ENCODE measurements at regions not wholly inside any gene's neighbourhood (a gene's known extent, or its start where the extent isn't known, plus 50 kb on each side); places are given as distances from the start of the nearest gene placed in this dataset.
"Not testable (repeated sequence)": the region's sequence is repeated elsewhere in the genome, so short reads cannot be mapped to it uniquely, and the experiment has no call there.

- no peak overlapping the region for H3K27ac ChIP-seq (replicated peaks; ENCODE audit: low read length)
- H2BK120ac ChIP-seq (ENCODE audit: low read depth, low read length): no peak overlapping the region
- H3K79me1 ChIP-seq (ENCODE audit: low read depth, low read length): no peaks in the 10 kb centered on the region
- no peak overlapping the region for H3K23ac ChIP-seq (ENCODE audit: low read depth, low read length, poor library complexity)
- H3K4me1 ChIP-seq (ENCODE audit: control insufficient read depth in 2 of 2, insufficient read depth in 1 of 2, low read depth in 1 of 2, low read length in 2 of 2): no peaks in the 10 kb centered on the region
- H3K27me3 ChIP-seq (ENCODE audit: control insufficient read depth in 3 of 3, insufficient read depth in 3 of 3, low read depth in 1 of 3, low read length in 3 of 3): no peaks in the 10 kb centered on the region
- H3K4me3 ChIP-seq (ENCODE audit: low read length in 2 of 2): no peak overlapping the region
- H2AFZ ChIP-seq (ENCODE audit: low read length): no peak overlapping the region
- H3K18ac ChIP-seq (ENCODE audit: low read length): no peak overlapping the region
- no peak overlapping the region for H3K9ac ChIP-seq (ENCODE audit: low read depth, low read length, poor library complexity)
- no peak overlapping the region for H2BK15ac ChIP-seq (ENCODE audit: low read length)
- no peak overlapping the region for H2BK5ac ChIP-seq (ENCODE audit: low read length)
- DNase-seq (ENCODE audit: low spot score): no peak
- no peak overlapping the region for H2AK5ac ChIP-seq (ENCODE audit: low read depth, low read length)
- no peak overlapping the region for H4K8ac ChIP-seq (ENCODE audit: low read depth, low read length)
- no CpG with 5 or more reads among the region's 1 CpG for WGBS, 2 donors (ENCODE audit: extremely low coverage in 2 of 2, insufficient read length in 2 of 2, insufficient replicate concordance in 1 of 2)
- no peak overlapping the region for H3K14ac ChIP-seq (ENCODE audit: low read length)
- no peak overlapping the region for H3K4ac ChIP-seq (ENCODE audit: low read length)
- H3K9me3 ChIP-seq (replicated peaks in 1 of 2; ENCODE audit: control insufficient read depth in 2 of 2, insufficient read depth in 1 of 2, low read depth in 1 of 2, low read length in 2 of 2): no peaks in the 10 kb centered on the region
- H3K36me3 ChIP-seq (replicated peaks in 1 of 2; ENCODE audit: control insufficient read depth in 2 of 2, insufficient read depth in 2 of 2, low read length in 2 of 2): no peaks in the 10 kb centered on the region
- H4K91ac ChIP-seq (ENCODE audit: low read depth, low read length, poor library complexity): no peak overlapping the region
- no peak overlapping the region for H2BK12ac ChIP-seq (ENCODE audit: low read length)
- H3K4me2 ChIP-seq (ENCODE audit: insufficient read depth, low read length, poor library complexity, severe bottlenecking): no peak overlapping the region
These were observed 201.9 kb upstream of the NREP start for GRCh38 chr5:111958851-111959250.

- H3K79me1 ChIP-seq (ENCODE audit: low read depth, low read length); H3K14ac ChIP-seq (ENCODE audit: low read length); DNase-seq (ENCODE audit: low spot score); H2BK120ac ChIP-seq (ENCODE audit: low read depth, low read length); H3K36me3 ChIP-seq (replicated peaks in 1 of 2; ENCODE audit: control insufficient read depth in 2 of 2, insufficient read depth in 2 of 2, low read length in 2 of 2); H2AK5ac ChIP-seq (ENCODE audit: low read depth, low read length); H3K9me3 ChIP-seq (replicated peaks in 1 of 2; ENCODE audit: control insufficient read depth in 2 of 2, insufficient read depth in 1 of 2, low read depth in 1 of 2, low read length in 2 of 2); H2BK12ac ChIP-seq (ENCODE audit: low read length); H2AFZ ChIP-seq (ENCODE audit: low read length); H3K27ac ChIP-seq (replicated peaks; ENCODE audit: low read length); H3K18ac ChIP-seq (ENCODE audit: low read length); H3K23ac ChIP-seq (ENCODE audit: low read depth, low read length, poor library complexity); H4K8ac ChIP-seq (ENCODE audit: low read depth, low read length); H3K4me1 ChIP-seq (ENCODE audit: control insufficient read depth in 2 of 2, insufficient read depth in 1 of 2, low read depth in 1 of 2, low read length in 2 of 2); H4K91ac ChIP-seq (ENCODE audit: low read depth, low read length, poor library complexity); H3K27me3 ChIP-seq (ENCODE audit: control insufficient read depth in 3 of 3, insufficient read depth in 3 of 3, low read depth in 1 of 3, low read length in 3 of 3); H2BK15ac ChIP-seq (ENCODE audit: low read length); H3K4me2 ChIP-seq (ENCODE audit: insufficient read depth, low read length, poor library complexity, severe bottlenecking); H3K4me3 ChIP-seq (ENCODE audit: low read length in 2 of 2); H2BK5ac ChIP-seq (ENCODE audit: low read length); H3K4ac ChIP-seq (ENCODE audit: low read length); H3K9ac ChIP-seq (ENCODE audit: low read depth, low read length, poor library complexity): not testable (repeated sequence)
- no CpG with 5 or more reads among the region's 3 CpGs for WGBS, 2 donors (ENCODE audit: extremely low coverage in 2 of 2, insufficient read length in 2 of 2, insufficient replicate concordance in 1 of 2)
These were observed 199.8 kb upstream of the NREP start for GRCh38 chr5:111956765-111957164.

GRCh38 chr5:111954516-111955395 is 197.8 kb upstream of the NREP start:
- no peaks in the 10 kb centered on the region for H3K27me3 ChIP-seq (ENCODE audit: control insufficient read depth in 3 of 3, insufficient read depth in 3 of 3, low read depth in 1 of 3, low read length in 3 of 3)
- H3K9ac ChIP-seq (ENCODE audit: low read depth, low read length, poor library complexity): no peak overlapping the region
- no peak overlapping the region for H3K18ac ChIP-seq (ENCODE audit: low read length)
- no peak overlapping the region for H2AK5ac ChIP-seq (ENCODE audit: low read depth, low read length)
- no peak overlapping the region for H3K27ac ChIP-seq (replicated peaks; ENCODE audit: low read length)
- no peak overlapping the region for H3K14ac ChIP-seq (ENCODE audit: low read length)
- H3K9me3 ChIP-seq (replicated peaks in 1 of 2; ENCODE audit: control insufficient read depth in 2 of 2, insufficient read depth in 1 of 2, low read depth in 1 of 2, low read length in 2 of 2): no peaks in the 10 kb centered on the region
- no peaks in the 10 kb centered on the region for H3K4me1 ChIP-seq (ENCODE audit: control insufficient read depth in 2 of 2, insufficient read depth in 1 of 2, low read depth in 1 of 2, low read length in 2 of 2)
- H3K4me2 ChIP-seq (ENCODE audit: insufficient read depth, low read length, poor library complexity, severe bottlenecking): no peak overlapping the region
- peak overlapping the region; percentile 1 for H2AFZ ChIP-seq (ENCODE audit: low read length)
- WGBS, 2 donors (ENCODE audit: extremely low coverage in 2 of 2, insufficient read length in 2 of 2, insufficient replicate concordance in 1 of 2): no CpG with 5 or more reads among the region's 3 CpGs
- H2BK120ac ChIP-seq (ENCODE audit: low read depth, low read length): no peak overlapping the region
- H3K4me3 ChIP-seq (ENCODE audit: low read length in 2 of 2): no peak overlapping the region
- H3K79me1 ChIP-seq (ENCODE audit: low read depth, low read length): no peaks in the 10 kb centered on the region
- H3K23ac ChIP-seq (ENCODE audit: low read depth, low read length, poor library complexity): no peak overlapping the region
- no peak overlapping the region for H3K4ac ChIP-seq (ENCODE audit: low read length)
- no peak overlapping the region for H2BK15ac ChIP-seq (ENCODE audit: low read length)
- H3K36me3 ChIP-seq (replicated peaks in 1 of 2; ENCODE audit: control insufficient read depth in 2 of 2, insufficient read depth in 2 of 2, low read length in 2 of 2): no peaks in the 10 kb centered on the region
- H2BK12ac ChIP-seq (ENCODE audit: low read length): no peak overlapping the region
- H4K8ac ChIP-seq (ENCODE audit: low read depth, low read length): no peak overlapping the region
- no peak overlapping the region for H2BK5ac ChIP-seq (ENCODE audit: low read length)
- no peak overlapping the region for H4K91ac ChIP-seq (ENCODE audit: low read depth, low read length, poor library complexity)
- no peak for DNase-seq (ENCODE audit: low spot score)

GRCh38 chr5:111953351-111954127 is 196.5 kb upstream of the NREP start:
- no peak for DNase-seq (ENCODE audit: low spot score)
- Histone ChIP-seq H3K14ac (ENCODE audit: low read length) (no peak overlapping the region), H3K18ac (ENCODE audit: low read length) (no peak overlapping the region), H3K4me3 (ENCODE audit: low read length in 2 of 2) (no peak overlapping the region), H2BK120ac (ENCODE audit: low read depth, low read length) (no peak overlapping the region), H3K9ac (ENCODE audit: low read depth, low read length, poor library complexity) (no peak overlapping the region), H2AK5ac (ENCODE audit: low read depth, low read length) (no peak overlapping the region), H3K9me3 (replicated peaks in 1 of 2; ENCODE audit: control insufficient read depth in 2 of 2, insufficient read depth in 1 of 2, low read depth in 1 of 2, low read length in 2 of 2) (no peaks in the 10 kb centered on the region), H4K8ac (ENCODE audit: low read depth, low read length) (no peak overlapping the region), H3K79me1 (ENCODE audit: low read depth, low read length) (no peaks in the 10 kb centered on the region), H3K4me1 (ENCODE audit: control insufficient read depth in 2 of 2, insufficient read depth in 1 of 2, low read depth in 1 of 2, low read length in 2 of 2) (no peaks in the 10 kb centered on the region), H2AFZ (ENCODE audit: low read length) (no peak overlapping the region), H3K27ac (replicated peaks; ENCODE audit: low read length) (no peak overlapping the region), H3K27me3 (ENCODE audit: control insufficient read depth in 3 of 3, insufficient read depth in 3 of 3, low read depth in 1 of 3, low read length in 3 of 3) (no peaks in the 10 kb centered on the region), H2BK15ac (ENCODE audit: low read length) (no peak overlapping the region), H3K4me2 (ENCODE audit: insufficient read depth, low read length, poor library complexity, severe bottlenecking) (no peak overlapping the region), H3K4ac (ENCODE audit: low read length) (no peak overlapping the region), H3K23ac (ENCODE audit: low read depth, low read length, poor library complexity) (no peak overlapping the region), H2BK5ac (ENCODE audit: low read length) (no peak overlapping the region), H4K91ac (ENCODE audit: low read depth, low read length, poor library complexity) (no peak overlapping the region), H2BK12ac (ENCODE audit: low read length) (no peak overlapping the region), H3K36me3 (replicated peaks in 1 of 2; ENCODE audit: control insufficient read depth in 2 of 2, insufficient read depth in 2 of 2, low read length in 2 of 2) (no peaks in the 10 kb centered on the region)
- WGBS, 2 donors (ENCODE audit: extremely low coverage in 2 of 2, insufficient read length in 2 of 2, insufficient replicate concordance in 1 of 2): no CpG with 5 or more reads among the region's 4 CpGs
